Adrenal gland (tissue), 5 donors: ENCODE measurements at regions not wholly inside any gene's neighbourhood (a gene's known extent, or its start where the extent isn't known, plus 50 kb on each side); places are given as distances from the start of the nearest gene placed in this dataset.

Experiments used
- POLR2A ChIP-seq, 2 donors: fragments of 450-650 bp; IDR thresholded peaks; one replicate each; pipeline ENCODE4 v1.6.1; 2017; ENCODE audit warnings: antibody characterized with exemption in 2 of 2, mild to moderate bottlenecking in 2 of 2, moderate library complexity in 1 of 2
- TF ChIP-seq, protein P1 (sequence below), 6 experiments: fragments of 450-650 bp in 4 of 6; fragments of 200-600 bp in 2 of 6; sonication (generic) in 1 of 6; IDR thresholded peaks; 1 replicate in 5 of 6; 2 replicates in 1 of 6; pipeline versions ENCODE4 v1.5.1 to v1.8.0; 2016 to 2021; ENCODE audit warnings: antibody characterized with exemption in 6 of 6, mild to moderate bottlenecking in 2 of 6, moderate library complexity in 1 of 6
- donor health status: DM: no; HTN: no; CAD: no.

DNA sequence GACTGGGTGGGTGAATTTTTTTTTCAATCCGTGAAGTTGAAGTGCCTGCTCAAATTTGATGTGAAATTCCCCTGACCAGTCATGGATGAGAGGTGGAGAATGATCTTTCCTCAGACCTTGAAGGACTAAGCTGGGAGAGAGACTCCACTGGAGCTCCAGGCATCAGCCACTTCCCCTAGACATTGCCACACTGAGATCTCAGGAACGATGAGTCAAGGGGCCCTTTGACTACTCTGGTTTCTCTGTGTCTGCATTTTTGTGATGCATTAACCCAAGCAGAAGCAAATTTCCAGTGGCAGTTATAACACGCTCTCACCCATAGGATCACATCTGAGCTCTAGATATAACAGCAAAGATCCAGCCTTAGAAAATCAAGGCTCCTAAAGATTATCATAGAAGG, 171.2 kb upstream of the KIF2A start:
- no peak for TF ChIP-seq POLR2A (IDR thresholded peaks at IDR 0.05)
- TF ChIP-seq, protein P1, sequence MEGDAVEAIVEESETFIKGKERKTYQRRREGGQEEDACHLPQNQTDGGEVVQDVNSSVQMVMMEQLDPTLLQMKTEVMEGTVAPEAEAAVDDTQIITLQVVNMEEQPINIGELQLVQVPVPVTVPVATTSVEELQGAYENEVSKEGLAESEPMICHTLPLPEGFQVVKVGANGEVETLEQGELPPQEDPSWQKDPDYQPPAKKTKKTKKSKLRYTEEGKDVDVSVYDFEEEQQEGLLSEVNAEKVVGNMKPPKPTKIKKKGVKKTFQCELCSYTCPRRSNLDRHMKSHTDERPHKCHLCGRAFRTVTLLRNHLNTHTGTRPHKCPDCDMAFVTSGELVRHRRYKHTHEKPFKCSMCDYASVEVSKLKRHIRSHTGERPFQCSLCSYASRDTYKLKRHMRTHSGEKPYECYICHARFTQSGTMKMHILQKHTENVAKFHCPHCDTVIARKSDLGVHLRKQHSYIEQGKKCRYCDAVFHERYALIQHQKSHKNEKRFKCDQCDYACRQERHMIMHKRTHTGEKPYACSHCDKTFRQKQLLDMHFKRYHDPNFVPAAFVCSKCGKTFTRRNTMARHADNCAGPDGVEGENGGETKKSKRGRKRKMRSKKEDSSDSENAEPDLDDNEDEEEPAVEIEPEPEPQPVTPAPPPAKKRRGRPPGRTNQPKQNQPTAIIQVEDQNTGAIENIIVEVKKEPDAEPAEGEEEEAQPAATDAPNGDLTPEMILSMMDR (IDR thresholded peaks at IDR 0.05): no peak
